ENCODE measurements at regions not wholly inside any gene's neighbourhood (a gene's known extent, or its start where the extent isn't known, plus 50 kb on each side); places are given as distances from the start of the nearest gene placed in this dataset.
"Not testable (repeated sequence)": the region's sequence is repeated elsewhere in the genome, so short reads cannot be mapped to it uniquely, and the experiment has no call there.

DNA sequence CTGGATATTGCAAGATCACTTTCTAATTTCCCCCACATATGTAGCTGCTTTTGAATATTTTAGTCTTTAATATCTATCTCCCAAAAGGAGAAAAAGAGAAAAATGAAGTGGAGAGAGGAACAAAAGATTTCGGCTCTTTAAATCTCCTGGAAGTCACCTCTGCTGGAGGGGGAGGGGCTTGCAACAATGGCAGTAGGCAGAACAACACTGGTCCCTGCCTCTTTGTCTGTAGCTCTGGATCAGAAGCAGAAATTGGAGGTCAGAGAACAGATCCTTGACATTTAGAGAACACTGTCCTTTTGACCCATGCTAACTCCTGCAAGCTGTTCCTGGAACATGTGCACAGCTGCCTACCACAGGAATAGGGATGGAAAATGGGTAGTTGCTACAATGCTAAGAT, 86.7 kb upstream of the GPR12 start:
- Histone ChIP-seq H3K27me3 (ENCODE audit: control insufficient read depth, low read length) (0 out of 2 replicates have a peak, but pooled peaks cover 4% of the 10 kb centered on the region), H3K36me3 (ENCODE audit: control insufficient read depth, low read length) (no peaks in the 10 kb centered on the region), H4K20me1 (ENCODE audit: control insufficient read depth, insufficient read depth, low read depth, low read length) (no peaks in the 10 kb centered on the region), H3K4me2 (ENCODE audit: low read length) (no peak overlapping the region), H3F3A (ENCODE audit: control insufficient read depth, insufficient read depth) (no peaks in the 10 kb centered on the region), H3K9me3 (ENCODE audit: control insufficient read depth, insufficient read depth, low read length) (no peaks in the 10 kb centered on the region), H3K4me3 (ENCODE audit: low read length) (no peak overlapping the region), H3K79me2 (ENCODE audit: control insufficient read depth, low read length) (no peaks in the 10 kb centered on the region), H3K9me2 (replicated peaks; ENCODE audit: control insufficient read depth, low read length) (no peaks in the 10 kb centered on the region), H3K4me1 (ENCODE audit: control insufficient read depth, low read length) (no peaks in the 10 kb centered on the region), H3K27ac (ENCODE audit: low read depth, low read length) (no peak overlapping the region)
- TF ChIP-seq EZH2phosphoT487 (IDR thresholded peaks at IDR 0.05; ENCODE audit: borderline replicate concordance, low read length), result no peak
- TF ChIP-seq, protein P1, sequence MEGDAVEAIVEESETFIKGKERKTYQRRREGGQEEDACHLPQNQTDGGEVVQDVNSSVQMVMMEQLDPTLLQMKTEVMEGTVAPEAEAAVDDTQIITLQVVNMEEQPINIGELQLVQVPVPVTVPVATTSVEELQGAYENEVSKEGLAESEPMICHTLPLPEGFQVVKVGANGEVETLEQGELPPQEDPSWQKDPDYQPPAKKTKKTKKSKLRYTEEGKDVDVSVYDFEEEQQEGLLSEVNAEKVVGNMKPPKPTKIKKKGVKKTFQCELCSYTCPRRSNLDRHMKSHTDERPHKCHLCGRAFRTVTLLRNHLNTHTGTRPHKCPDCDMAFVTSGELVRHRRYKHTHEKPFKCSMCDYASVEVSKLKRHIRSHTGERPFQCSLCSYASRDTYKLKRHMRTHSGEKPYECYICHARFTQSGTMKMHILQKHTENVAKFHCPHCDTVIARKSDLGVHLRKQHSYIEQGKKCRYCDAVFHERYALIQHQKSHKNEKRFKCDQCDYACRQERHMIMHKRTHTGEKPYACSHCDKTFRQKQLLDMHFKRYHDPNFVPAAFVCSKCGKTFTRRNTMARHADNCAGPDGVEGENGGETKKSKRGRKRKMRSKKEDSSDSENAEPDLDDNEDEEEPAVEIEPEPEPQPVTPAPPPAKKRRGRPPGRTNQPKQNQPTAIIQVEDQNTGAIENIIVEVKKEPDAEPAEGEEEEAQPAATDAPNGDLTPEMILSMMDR (IDR thresholded peaks at IDR 0.05; ENCODE audit: low read depth, low read length, poor library complexity, severe bottlenecking), result no peak

DNA sequence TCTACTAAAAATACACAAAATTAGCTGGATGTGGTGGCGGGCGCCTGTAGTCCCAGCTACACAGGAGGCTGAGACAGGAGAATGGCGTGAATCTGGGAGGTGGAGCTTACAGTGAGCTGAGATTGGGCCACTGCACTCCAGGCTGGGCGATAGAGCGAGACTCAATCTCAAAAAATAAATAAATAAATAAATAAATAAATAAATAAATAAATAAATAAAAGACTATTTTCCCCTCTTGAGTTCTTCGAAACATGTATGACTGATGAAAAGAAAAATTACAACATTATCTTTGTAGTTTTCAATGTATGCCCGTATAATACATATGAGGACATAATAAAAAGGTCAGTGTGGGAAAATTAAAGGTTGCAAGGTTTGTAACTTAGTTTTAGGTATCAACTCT, 84.5 kb upstream of the GPR12 start:
- H3K9me3 ChIP-seq (ENCODE audit: control insufficient read depth, insufficient read depth, low read length); H3K4me1 ChIP-seq (ENCODE audit: control insufficient read depth, low read length); H4K20me1 ChIP-seq (ENCODE audit: control insufficient read depth, insufficient read depth, low read depth, low read length); H3F3A ChIP-seq (ENCODE audit: control insufficient read depth, insufficient read depth); H3K27ac ChIP-seq (ENCODE audit: low read depth, low read length); H3K9me2 ChIP-seq (replicated peaks; ENCODE audit: control insufficient read depth, low read length); H3K4me2 ChIP-seq (ENCODE audit: low read length); H3K36me3 ChIP-seq (ENCODE audit: control insufficient read depth, low read length); H3K79me2 ChIP-seq (ENCODE audit: control insufficient read depth, low read length); H3K4me3 ChIP-seq (ENCODE audit: low read length): not testable (repeated sequence)
- H3K27me3 ChIP-seq (ENCODE audit: control insufficient read depth, low read length), result peaks cover 13% of the 10 kb centered on the region; the same call in 1 of the 2 replicates

DNA sequence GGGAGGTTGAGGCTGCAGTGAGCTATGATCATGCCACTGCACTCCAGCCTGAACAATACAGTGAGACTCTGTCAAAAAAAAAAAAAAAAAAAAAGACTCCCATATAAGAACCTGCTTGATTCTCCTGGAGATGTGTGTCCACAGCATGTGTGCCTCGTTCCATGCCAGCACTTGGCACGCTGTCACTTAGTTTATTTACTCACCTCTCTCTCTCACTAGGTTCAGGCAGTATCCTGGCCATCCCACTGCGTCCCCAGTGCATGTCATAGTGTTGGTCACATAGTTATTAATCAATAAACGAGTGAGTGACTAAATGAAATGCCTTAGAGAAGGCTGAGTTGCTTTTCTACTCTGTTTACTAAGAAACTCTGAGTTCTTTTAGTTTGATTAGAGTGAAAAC, 79.1 kb upstream of the GPR12 start:
- Histone ChIP-seq H4K20me1 (ENCODE audit: control insufficient read depth, insufficient read depth, low read depth, low read length) (no peaks in the 10 kb centered on the region), H3K9me3 (ENCODE audit: control insufficient read depth, insufficient read depth, low read length) (no peaks in the 10 kb centered on the region), H3K79me2 (ENCODE audit: control insufficient read depth, low read length) (no peaks in the 10 kb centered on the region), H3K4me1 (ENCODE audit: control insufficient read depth, low read length) (no peaks in the 10 kb centered on the region), H3K4me2 (ENCODE audit: low read length) (no peak overlapping the region), H3K36me3 (ENCODE audit: control insufficient read depth, low read length) (no peaks in the 10 kb centered on the region), H3F3A (ENCODE audit: control insufficient read depth, insufficient read depth) (no peaks in the 10 kb centered on the region), H3K27ac (ENCODE audit: low read depth, low read length) (no peak overlapping the region), H3K9me2 (replicated peaks; ENCODE audit: control insufficient read depth, low read length) (no peaks in the 10 kb centered on the region), H3K4me3 (ENCODE audit: low read length) (no peak overlapping the region), H3K27me3 (ENCODE audit: control insufficient read depth, low read length) (peaks cover 17% of the 10 kb centered on the region; the same call in 1 of the 2 replicates)
- TF ChIP-seq EZH2phosphoT487 (IDR thresholded peaks at IDR 0.05; ENCODE audit: borderline replicate concordance, low read length), result no peak
- TF ChIP-seq, protein P1 (IDR thresholded peaks at IDR 0.05; ENCODE audit: low read depth, low read length, poor library complexity, severe bottlenecking), result no peak

DNA sequence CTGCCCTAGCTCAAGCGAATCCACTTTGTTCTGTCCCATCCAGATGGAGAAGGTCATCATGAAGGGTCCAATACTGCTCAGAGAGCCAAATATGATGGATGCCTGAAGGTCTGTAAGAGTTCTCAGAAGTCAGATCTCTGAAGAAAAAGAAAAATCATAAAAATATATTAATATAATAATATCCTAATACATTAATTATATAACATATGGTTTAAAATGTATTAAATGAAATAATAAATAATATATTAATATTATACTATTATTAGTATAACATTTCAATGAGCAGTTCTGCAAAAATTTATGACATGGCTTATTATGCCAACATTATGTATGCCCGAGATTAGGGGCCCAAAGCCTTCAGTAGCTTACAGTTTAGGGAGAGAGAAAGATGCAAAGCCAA, 78.2 kb upstream of the GPR12 start:
- H3K79me2 ChIP-seq (ENCODE audit: control insufficient read depth, low read length), result no peaks in the 10 kb centered on the region
- H3F3A ChIP-seq (ENCODE audit: control insufficient read depth, insufficient read depth), result no peaks in the 10 kb centered on the region
- no peak overlapping the region for H3K4me3 ChIP-seq (ENCODE audit: low read length)
- H3K9me3 ChIP-seq (ENCODE audit: control insufficient read depth, insufficient read depth, low read length), result no peaks in the 10 kb centered on the region
- no peaks in the 10 kb centered on the region for H3K4me1 ChIP-seq (ENCODE audit: control insufficient read depth, low read length)
- H3K27ac ChIP-seq (ENCODE audit: low read depth, low read length), result no peak overlapping the region
- peaks cover 19% of the 10 kb centered on the region; the same call in 1 of the 2 replicates for H3K27me3 ChIP-seq (ENCODE audit: control insufficient read depth, low read length)
- no peaks in the 10 kb centered on the region for H4K20me1 ChIP-seq (ENCODE audit: control insufficient read depth, insufficient read depth, low read depth, low read length)
- H3K9me2 ChIP-seq (replicated peaks; ENCODE audit: control insufficient read depth, low read length), result no peaks in the 10 kb centered on the region
- H3K36me3 ChIP-seq (ENCODE audit: control insufficient read depth, low read length), result no peaks in the 10 kb centered on the region
- no peak overlapping the region for H3K4me2 ChIP-seq (ENCODE audit: low read length)
- TF ChIP-seq, protein P1 (IDR thresholded peaks at IDR 0.05; ENCODE audit: low read depth, low read length, poor library complexity, severe bottlenecking), result no peak
- TF ChIP-seq EZH2phosphoT487 (IDR thresholded peaks at IDR 0.05; ENCODE audit: borderline replicate concordance, low read length), result no peak

Data from DOHH2 (cell line).